HG03558 (cell line): ENCODE measurements at regions not wholly inside any gene's neighbourhood (a gene's known extent, or its start where the extent isn't known, plus 50 kb on each side); places are given as distances from the start of the nearest gene placed in this dataset.

Source experiments
- ATAC-seq: cut with Tn5 transposase; IDR thresholded peaks from one replicate; pipeline ENCODE4 v1.9.1; 2021; ENCODE audit warnings: moderate number of reproducible peaks; ENCODE audit not compliant: unreplicated experiment; ENCODE audit errors: extremely low read depth

GRCh38 chr22:49306632-49307480 is 520.8 kb downstream of the BRD1 start:
- no peak for ATAC-seq

DNA sequence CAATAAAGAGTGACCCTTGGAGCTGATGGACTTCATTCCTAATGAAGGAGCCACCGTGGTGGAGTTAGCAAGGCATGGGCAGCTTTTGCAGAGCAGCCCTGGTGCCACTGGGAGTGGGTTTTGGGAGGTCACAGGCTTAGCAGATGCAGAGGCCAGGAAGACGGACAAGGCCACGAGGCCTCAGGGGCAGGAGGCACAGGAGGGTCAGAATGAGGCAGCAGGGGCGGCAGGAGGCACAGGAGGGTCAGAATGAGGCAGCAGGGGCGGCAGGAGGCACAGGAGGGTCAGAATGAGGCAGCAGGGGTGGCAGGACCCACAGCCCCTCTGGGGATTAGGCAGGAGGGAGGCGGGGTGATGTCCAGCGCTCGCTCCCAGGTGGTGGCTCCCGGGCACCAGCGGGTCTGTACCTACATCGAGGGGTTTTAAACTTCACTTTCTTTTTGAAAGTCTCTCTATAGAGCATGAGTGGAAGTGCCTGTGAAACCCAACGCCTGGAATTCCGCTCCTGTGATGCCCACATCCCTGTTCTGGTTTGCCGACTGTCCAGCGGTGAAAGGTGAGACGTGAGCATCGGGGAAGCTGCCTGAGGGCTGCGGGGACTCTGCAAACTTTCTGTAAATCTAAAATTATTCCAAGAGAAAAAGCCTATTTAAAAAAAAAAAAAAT is 521.6 kb downstream of the BRD1 start:
- ATAC-seq, result no peak

DNA sequence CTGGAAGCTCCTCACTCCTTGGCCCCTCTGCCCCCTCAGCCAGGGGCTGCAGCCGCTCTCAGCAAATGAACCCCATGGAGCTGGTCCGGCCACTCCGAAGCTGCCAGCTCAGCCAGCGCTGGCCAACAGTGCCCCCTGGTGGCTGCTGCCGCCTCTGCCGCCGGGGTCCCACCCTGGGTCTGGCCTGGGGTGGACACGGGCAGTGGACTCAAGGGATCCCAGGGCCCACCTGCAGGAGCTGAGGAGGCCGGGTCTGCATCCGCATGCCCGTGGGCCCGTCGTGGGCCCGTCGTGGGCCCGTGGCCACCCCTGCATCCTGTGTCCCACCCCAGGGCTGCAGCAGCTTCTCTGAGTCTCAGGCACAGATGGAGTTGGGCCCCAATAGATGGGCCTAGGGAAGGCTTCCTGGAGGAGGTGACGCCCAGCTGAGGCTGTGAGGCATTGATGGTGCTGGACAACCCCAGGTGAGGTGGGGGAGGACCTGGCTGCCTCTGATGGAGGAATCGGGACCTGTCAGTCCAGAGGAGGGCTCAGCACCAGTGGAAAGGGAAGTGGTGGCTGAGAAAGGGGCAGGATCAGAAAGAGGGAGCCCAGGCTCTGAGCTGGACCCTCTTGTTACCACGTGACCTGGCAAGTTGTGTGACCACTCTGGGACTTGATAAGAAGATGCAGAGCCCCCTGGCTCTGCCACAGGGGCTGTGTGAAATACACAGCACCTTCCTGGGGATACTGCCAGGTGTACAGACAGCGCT is 522.3 kb downstream of the BRD1 start:
- no peak for ATAC-seq

GRCh38 chr22:49303781-49304461 is 523.8 kb downstream of the BRD1 start:
- no peak for ATAC-seq

- ATAC-seq, result no peak
These were observed 524.5 kb downstream of the BRD1 start for GRCh38 chr22:49303061-49303735.

- ATAC-seq, result no peak
These were observed 525.1 kb downstream of the BRD1 start for GRCh38 chr22:49302530-49302929.

DNA sequence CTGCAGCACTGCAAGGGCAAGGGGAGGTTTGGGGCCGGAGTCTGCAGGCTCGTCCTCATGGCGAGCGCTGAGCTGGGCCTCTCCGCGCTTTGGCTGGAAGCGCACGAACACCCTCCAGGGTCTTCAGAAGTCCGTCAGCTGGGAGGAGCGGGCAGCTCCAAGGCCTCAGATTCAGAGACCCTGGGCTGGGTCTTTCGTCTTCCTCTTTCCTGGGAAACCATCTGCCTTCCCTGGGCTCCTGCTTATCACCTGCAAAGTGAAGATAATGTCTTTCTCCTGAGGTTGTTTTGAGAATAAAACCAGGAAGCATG is 525.6 kb downstream of the BRD1 start:
- no peak for ATAC-seq

GRCh38 chr22:49301398-49302149 is 526.1 kb downstream of the BRD1 start:
- ATAC-seq, result no peak

- no peak for ATAC-seq
These were observed 526.7 kb downstream of the BRD1 start for GRCh38 chr22:49300951-49301397.

GRCh38 chr22:49300241-49300640 is 527.4 kb downstream of the BRD1 start:
- ATAC-seq, result no peak

GRCh38 chr22:49299821-49300231 is 527.8 kb downstream of the BRD1 start:
- ATAC-seq, result no peak

DNA sequence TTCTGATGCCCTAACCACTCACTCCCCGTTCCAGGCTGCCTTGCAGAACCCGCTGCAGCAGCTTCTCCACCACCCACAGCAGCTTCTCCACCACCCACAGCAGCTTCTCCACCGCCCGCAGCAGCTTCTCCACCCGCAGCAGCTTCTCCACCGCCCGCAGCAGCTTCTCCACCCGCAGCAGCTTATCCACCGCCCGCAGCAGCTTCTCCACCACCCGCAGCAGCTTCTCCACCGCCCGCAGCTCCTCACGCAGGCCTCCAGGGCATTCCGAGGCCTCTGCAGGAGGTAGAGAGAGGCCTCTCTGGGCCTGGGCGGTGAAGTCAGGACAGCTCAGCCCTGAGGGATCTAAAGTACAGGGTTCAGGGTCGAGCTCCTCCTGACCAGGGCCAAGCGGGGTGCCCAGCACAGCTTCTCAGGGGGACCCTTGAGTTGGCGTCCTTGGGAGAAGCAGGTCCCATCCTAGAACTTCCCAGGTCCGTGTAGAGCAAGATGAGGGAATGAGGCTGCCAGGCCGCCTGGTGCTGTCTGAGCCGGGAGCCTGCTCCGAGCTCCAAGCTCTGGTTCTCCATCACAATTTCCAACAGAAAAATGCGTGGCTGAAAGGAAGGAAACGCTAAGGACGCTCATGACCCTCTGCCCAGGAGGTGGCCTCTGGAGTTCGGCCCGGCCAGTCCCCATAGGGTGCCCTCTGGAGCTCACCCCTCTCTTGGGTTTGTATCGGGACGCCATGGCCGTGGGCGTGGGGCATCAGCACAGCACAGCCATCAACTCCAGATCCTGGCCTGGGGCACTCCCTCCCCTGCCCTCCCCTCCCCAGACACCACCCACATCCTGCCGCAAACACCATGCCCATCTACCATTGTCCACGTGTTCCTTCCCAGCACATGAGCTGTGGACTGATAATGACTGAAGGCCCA is 528.6 kb downstream of the BRD1 start:
- ATAC-seq, result no peak

- ATAC-seq, result no peak
These were observed 529.6 kb downstream of the BRD1 start for GRCh38 chr22:49297871-49298721.

DNA sequence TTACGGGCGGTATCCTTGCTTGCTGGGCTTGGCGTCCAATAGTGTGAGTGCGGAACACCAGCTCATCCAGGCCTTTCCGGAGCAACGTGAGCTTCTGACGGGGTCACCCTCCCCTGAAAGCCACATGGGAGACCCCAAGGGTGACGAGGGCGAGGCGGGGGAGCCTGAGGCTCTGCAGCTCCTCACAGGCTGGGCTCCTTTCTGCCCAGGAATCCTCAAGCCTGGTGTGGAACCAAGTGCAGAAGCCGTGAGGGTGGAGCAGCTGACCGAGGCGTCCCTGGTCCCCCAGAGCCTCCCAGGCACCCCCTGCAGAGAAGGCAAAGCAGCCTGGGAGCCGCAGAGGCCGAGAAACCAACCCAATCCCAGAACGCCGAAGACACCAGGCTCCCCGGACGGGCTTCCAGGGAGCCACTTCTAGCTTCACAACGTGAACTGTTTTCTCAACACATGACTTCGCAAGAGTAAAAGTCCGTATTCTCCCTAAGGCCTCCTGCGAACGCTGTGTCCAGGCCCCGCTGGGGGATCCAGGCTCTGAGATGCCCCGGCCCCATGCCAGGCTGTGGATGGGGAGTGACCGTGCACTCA is 530.3 kb downstream of the BRD1 start:
- no peak for ATAC-seq

- no peak for ATAC-seq
These were observed 531.1 kb downstream of the BRD1 start for GRCh38 chr22:49296561-49296960.

GRCh38 chr22:49295851-49296560 is 531.7 kb downstream of the BRD1 start:
- no peak for ATAC-seq

DNA sequence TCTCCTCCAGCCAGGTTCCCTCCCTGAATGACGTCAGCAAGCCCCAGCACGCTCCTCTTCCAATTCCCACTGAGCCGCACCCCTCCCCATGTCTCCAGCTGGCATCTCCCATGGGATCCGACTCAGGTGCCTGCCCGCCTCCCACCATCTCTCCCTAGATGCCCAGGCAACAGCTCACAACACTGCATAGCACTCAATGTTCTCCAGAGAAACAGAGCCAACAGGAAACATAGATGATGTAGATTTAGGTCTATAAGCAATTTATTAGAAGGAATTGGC is 532.3 kb downstream of the BRD1 start:
- ATAC-seq, result no peak
